ENCODE measurements at regions not wholly inside any gene's neighbourhood (a gene's known extent, or its start where the extent isn't known, plus 50 kb on each side); places are given as distances from the start of the nearest gene placed in this dataset.

DNA sequence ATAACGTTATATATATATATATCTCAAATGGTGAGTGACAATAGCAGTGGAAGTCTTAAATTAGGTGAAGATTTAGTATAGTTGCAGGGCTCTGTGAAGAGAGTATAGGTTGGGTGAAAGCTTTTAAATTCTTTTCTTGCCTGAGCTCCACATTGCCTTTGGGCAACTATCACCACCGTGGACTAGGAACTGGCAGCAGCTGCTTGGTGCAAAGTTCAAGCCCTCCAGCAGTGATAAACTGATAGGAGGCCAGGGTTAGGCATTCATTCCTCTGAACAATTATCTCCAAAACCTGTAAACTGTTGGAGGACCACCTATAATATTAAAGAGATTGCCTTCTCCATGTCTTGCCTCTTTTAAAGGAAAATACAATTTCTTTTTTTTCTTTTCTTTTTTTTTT is 91.2 kb upstream of the ATXN7L3B start:
- DNase-seq (ENCODE audit: low spot score) (no peak), ATAC-seq (ENCODE audit: low read depth) (no peak)
- no peak overlapping the region for H3K4me3 ChIP-seq (ENCODE audit: severe bottlenecking)
- no peaks in the 10 kb centered on the region for H3K36me3 ChIP-seq (ENCODE audit: low read depth)
- no peaks in the 10 kb centered on the region for H3K9me3 ChIP-seq (ENCODE audit: severe bottlenecking)
- no peaks in the 10 kb centered on the region for H3K4me1 ChIP-seq (ENCODE audit: insufficient read depth, poor library complexity, severe bottlenecking)
- TF ChIP-seq, protein P1, sequence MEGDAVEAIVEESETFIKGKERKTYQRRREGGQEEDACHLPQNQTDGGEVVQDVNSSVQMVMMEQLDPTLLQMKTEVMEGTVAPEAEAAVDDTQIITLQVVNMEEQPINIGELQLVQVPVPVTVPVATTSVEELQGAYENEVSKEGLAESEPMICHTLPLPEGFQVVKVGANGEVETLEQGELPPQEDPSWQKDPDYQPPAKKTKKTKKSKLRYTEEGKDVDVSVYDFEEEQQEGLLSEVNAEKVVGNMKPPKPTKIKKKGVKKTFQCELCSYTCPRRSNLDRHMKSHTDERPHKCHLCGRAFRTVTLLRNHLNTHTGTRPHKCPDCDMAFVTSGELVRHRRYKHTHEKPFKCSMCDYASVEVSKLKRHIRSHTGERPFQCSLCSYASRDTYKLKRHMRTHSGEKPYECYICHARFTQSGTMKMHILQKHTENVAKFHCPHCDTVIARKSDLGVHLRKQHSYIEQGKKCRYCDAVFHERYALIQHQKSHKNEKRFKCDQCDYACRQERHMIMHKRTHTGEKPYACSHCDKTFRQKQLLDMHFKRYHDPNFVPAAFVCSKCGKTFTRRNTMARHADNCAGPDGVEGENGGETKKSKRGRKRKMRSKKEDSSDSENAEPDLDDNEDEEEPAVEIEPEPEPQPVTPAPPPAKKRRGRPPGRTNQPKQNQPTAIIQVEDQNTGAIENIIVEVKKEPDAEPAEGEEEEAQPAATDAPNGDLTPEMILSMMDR (IDR thresholded peaks at IDR 0.05; ENCODE audit: poor library complexity, severe bottlenecking), result no peak
- no peak overlapping the region for H3K27ac ChIP-seq (ENCODE audit: poor library complexity, severe bottlenecking)
- H3K27me3 ChIP-seq (ENCODE audit: insufficient read depth, poor library complexity, severe bottlenecking), result no peaks in the 10 kb centered on the region

DNA sequence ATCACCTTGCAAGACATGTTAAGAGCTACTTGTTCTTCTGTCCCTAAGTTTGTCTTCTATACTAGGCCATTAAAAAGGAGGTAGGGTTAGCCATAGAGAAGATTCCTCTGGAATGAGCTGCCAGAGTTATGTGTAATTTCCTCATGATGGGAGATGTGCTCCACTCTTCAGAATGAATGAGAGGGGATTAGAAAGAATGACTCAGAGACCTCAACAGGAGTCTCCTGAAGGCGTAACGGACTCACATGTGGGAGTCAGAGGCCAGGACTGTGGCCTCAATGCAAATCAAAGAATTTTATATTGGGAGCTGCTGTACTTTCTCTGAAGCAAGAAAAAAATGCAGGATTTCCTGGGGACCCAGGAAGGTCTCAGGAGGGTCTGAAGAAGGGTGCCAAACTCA is 87.8 kb upstream of the ATXN7L3B start:
- DNase-seq (ENCODE audit: low spot score) (no peak), ATAC-seq (ENCODE audit: low read depth) (peak; percentile 87)
- Histone ChIP-seq H3K27me3 (ENCODE audit: insufficient read depth, poor library complexity, severe bottlenecking) (no peaks in the 10 kb centered on the region), H3K4me3 (ENCODE audit: severe bottlenecking) (no peak overlapping the region), H3K36me3 (ENCODE audit: low read depth) (no peaks in the 10 kb centered on the region), H3K4me1 (ENCODE audit: insufficient read depth, poor library complexity, severe bottlenecking) (no peaks in the 10 kb centered on the region), H3K9me3 (ENCODE audit: severe bottlenecking) (no peaks in the 10 kb centered on the region), H3K27ac (ENCODE audit: poor library complexity, severe bottlenecking) (no peak overlapping the region)
- TF ChIP-seq, protein P1 (IDR thresholded peaks at IDR 0.05; ENCODE audit: poor library complexity, severe bottlenecking), result no peak

DNA sequence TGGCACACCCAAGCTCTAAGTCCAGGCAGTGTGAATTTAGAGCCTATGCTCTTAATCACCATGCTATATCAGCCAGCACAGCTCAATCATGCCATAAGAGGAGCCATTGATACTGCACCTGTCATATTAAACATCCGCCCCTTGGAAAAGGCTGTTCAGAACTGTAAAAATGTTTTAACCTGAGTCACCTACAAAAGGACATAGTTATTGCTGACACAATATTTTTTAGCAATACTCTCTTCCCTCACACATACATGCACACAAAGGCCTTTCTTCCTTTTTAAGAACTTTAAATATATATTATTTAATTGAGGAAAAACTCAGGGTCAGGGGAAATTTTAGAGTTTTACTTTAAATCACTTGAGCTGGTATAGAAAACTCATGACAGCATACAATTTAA is 83.5 kb upstream of the ATXN7L3B start:
- H3K36me3 ChIP-seq (ENCODE audit: low read depth), result no peaks in the 10 kb centered on the region
- H3K9me3 ChIP-seq (ENCODE audit: severe bottlenecking), result no peaks in the 10 kb centered on the region
- no peak overlapping the region for H3K27ac ChIP-seq (ENCODE audit: poor library complexity, severe bottlenecking)
- H3K4me3 ChIP-seq (ENCODE audit: severe bottlenecking), result no peak overlapping the region
- no peak for ATAC-seq (ENCODE audit: low read depth)
- H3K4me1 ChIP-seq (ENCODE audit: insufficient read depth, poor library complexity, severe bottlenecking), result no peaks in the 10 kb centered on the region
- TF ChIP-seq, protein P1 (IDR thresholded peaks at IDR 0.05; ENCODE audit: poor library complexity, severe bottlenecking), result no peak
- no peak for DNase-seq (ENCODE audit: low spot score)
- H3K27me3 ChIP-seq (ENCODE audit: insufficient read depth, poor library complexity, severe bottlenecking), result no peaks in the 10 kb centered on the region

DNA sequence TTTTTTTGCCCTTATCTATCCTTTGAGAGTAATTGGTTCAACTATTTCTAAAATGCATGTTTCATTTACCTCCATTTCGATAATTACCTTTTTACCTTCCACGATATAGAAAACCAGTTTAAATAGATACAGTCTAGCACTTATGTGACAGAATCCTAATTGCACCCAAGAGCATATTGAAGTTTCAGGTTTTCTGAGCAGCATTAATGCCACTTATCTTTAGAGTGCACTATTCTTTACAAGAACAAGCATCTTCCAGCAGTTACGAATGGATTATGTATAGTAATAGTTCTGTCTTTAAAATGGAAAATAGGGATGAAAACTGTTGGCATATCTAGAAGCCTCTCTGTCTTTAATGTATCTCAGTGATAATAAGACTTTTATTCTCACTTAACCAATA is 82.2 kb upstream of the ATXN7L3B start:
- no peaks in the 10 kb centered on the region for H3K9me3 ChIP-seq (ENCODE audit: severe bottlenecking)

DNA sequence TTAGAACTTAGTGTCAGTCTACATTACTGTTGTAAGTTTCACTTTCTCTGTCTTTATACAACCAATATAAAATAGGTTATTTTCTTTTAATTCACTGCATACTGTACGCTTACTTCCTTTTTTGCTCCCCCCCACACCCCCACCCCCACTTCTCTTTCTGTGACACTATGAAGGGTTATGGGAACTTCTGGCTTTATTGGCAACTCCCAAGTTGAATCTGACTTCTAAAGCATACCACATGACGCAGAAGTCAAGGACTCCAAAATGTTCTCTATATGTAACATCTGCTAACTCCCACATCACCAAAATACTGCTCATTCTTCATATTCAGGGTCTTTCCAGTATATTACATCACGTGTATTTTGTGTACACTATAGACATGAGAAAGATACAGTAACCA is 81.2 kb upstream of the ATXN7L3B start:
- DNase-seq (ENCODE audit: low spot score), result no peak
- Histone ChIP-seq H3K9me3 (ENCODE audit: severe bottlenecking) (no peaks in the 10 kb centered on the region), H3K4me3 (ENCODE audit: severe bottlenecking) (no peak overlapping the region), H3K4me1 (ENCODE audit: insufficient read depth, poor library complexity, severe bottlenecking) (no peaks in the 10 kb centered on the region), H3K27ac (ENCODE audit: poor library complexity, severe bottlenecking) (no peak overlapping the region), H3K27me3 (ENCODE audit: insufficient read depth, poor library complexity, severe bottlenecking) (no peaks in the 10 kb centered on the region), H3K36me3 (ENCODE audit: low read depth) (no peaks in the 10 kb centered on the region)
- no peak for ATAC-seq (ENCODE audit: low read depth)
- TF ChIP-seq, protein P1 (IDR thresholded peaks at IDR 0.05; ENCODE audit: poor library complexity, severe bottlenecking), result no peak

More for the DNA sequence above, 82.2 kb upstream of the ATXN7L3B start:
- DNase-seq (ENCODE audit: low spot score), result no peak
- Histone ChIP-seq H3K36me3 (ENCODE audit: low read depth) (no peaks in the 10 kb centered on the region), H3K4me3 (ENCODE audit: severe bottlenecking) (no peak overlapping the region), H3K4me1 (ENCODE audit: insufficient read depth, poor library complexity, severe bottlenecking) (no peaks in the 10 kb centered on the region), H3K27ac (ENCODE audit: poor library complexity, severe bottlenecking) (no peak overlapping the region), H3K27me3 (ENCODE audit: insufficient read depth, poor library complexity, severe bottlenecking) (no peaks in the 10 kb centered on the region)
- TF ChIP-seq, protein P1 (IDR thresholded peaks at IDR 0.05; ENCODE audit: poor library complexity, severe bottlenecking), result no peak
- no peak for ATAC-seq (ENCODE audit: low read depth)

Data from RWPE2 (cell line).